Thoracic aorta (tissue), 2 donors: ENCODE measurements at regions not wholly inside any gene's neighbourhood (a gene's known extent, or its start where the extent isn't known, plus 50 kb on each side); places are given as distances from the start of the nearest gene placed in this dataset.

Experiments used
- ATAC-seq: fragments of 150-250 bp; one replicate; pipeline ENCODE4 v1.8.0; 2017; ENCODE audit warnings: low read depth; ENCODE audit not compliant: insufficient number of reproducible peaks, low FRiP score
- DNase-seq: peaks from one replicate; pipeline ENCODE4 v3.0.0-alpha.2; 2020; ENCODE audit warnings: low spot score
- H3K27ac ChIP-seq, 2 donors: fragments of 200-600 bp; sonication (generic); 1 replicate in 1 of 2; 2 replicates in 1 of 2; pipeline ENCODE4 v1.5.1; 2016; ENCODE audit warnings: mild to moderate bottlenecking in 2 of 2, moderate library complexity in 2 of 2
- H3K27me3 ChIP-seq: fragments of 200-600 bp; sonication (generic); replicated peaks from 2 replicates; pipeline ENCODE4 v1.6.0; 2016; ENCODE audit warnings: mild to moderate bottlenecking; ENCODE audit not compliant: insufficient read depth
- H3K36me3 ChIP-seq: fragments of 200-600 bp; sonication (generic); one replicate; pipeline ENCODE4 v1.5.1; 2016
- H3K4me1 ChIP-seq, 2 donors: fragments of 200-600 bp; sonication (generic); 1 replicate in 1 of 2; 2 replicates in 1 of 2; pipeline versions ENCODE4 v1.5.1 to v1.6.0; 2016; ENCODE audit warnings: low read depth in 2 of 2, mild to moderate bottlenecking in 1 of 2; ENCODE audit not compliant: control insufficient read depth in 1 of 2
- H3K4me3 ChIP-seq: fragments of 200-600 bp; sonication (generic); 2 replicates; pipeline ENCODE4 v1.5.1; 2016; ENCODE audit warnings: mild to moderate bottlenecking
- H3K9me3 ChIP-seq: fragments of 200-600 bp; sonication (generic); 2 replicates; pipeline ENCODE4 v1.5.1; 2016
- TF ChIP-seq, protein P1 (sequence below): fragments of 200-600 bp; sonication (generic); IDR thresholded peaks from one replicate; pipeline ENCODE4 v1.5.1; 2019; ENCODE audit warnings: antibody characterized with exemption

DNA sequence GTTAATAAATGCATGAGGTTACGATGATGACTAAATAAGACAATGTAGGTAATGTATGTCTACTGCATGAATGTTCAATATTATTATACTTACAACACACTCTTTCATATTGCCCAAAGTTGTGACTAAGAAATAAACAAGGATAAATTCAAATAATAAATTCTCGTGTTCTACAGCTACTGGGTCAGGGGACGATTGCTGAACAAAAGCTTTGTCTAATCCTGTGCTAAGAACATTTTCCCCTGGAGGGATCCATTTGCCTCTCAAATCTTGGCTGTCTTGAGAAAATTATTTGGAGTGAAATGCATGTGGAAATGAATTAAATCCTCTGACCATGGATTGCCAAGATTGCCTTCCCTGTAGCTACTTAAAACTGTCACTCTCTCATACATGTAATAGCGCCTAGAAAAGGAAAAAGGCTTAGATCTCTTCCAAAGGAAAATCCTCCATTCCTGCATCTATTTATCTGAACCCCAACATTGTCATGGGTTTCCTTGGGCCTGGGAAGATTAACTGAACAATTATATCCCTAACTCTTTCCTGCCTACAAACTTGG, 893.8 kb upstream of the ACO1 start:
- Histone ChIP-seq H3K27me3 (no peaks in the 10 kb centered on the region), H3K9me3 (no peaks in the 10 kb centered on the region), H3K4me1 (no peaks in the 10 kb centered on the region), H3K36me3 (no peaks in the 10 kb centered on the region), H3K4me3 (no peak overlapping the region), H3K27ac (no peak overlapping the region)
- no peak for ATAC-seq
- no peak for DNase-seq
- TF ChIP-seq, protein P1, sequence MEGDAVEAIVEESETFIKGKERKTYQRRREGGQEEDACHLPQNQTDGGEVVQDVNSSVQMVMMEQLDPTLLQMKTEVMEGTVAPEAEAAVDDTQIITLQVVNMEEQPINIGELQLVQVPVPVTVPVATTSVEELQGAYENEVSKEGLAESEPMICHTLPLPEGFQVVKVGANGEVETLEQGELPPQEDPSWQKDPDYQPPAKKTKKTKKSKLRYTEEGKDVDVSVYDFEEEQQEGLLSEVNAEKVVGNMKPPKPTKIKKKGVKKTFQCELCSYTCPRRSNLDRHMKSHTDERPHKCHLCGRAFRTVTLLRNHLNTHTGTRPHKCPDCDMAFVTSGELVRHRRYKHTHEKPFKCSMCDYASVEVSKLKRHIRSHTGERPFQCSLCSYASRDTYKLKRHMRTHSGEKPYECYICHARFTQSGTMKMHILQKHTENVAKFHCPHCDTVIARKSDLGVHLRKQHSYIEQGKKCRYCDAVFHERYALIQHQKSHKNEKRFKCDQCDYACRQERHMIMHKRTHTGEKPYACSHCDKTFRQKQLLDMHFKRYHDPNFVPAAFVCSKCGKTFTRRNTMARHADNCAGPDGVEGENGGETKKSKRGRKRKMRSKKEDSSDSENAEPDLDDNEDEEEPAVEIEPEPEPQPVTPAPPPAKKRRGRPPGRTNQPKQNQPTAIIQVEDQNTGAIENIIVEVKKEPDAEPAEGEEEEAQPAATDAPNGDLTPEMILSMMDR: no peak

DNA sequence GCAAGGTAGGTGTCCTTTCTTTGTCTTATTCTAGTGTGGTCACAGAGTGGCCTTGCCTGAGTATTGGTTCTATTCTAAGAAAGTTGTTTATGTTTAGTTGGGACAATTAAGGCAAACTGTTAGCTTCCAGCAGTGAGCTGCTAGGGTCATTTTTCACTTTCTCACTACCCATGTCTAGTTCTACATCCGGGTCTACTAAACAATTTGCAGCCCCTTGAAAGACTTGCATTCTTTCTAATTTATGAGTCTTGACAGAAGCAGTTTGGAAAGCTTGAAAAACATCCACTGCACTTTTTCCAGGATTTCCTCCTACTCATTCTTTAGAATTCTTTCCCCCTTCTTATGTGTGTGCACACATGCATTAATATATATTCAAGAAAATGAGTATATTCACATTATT, 892.2 kb upstream of the ACO1 start:
- H3K4me1 ChIP-seq: no peaks in the 10 kb centered on the region
- H3K36me3 ChIP-seq: no peaks in the 10 kb centered on the region
- no peak for DNase-seq
- TF ChIP-seq, protein P1: no peak
- H3K27me3 ChIP-seq: no peaks in the 10 kb centered on the region
- no peak overlapping the region for H3K4me3 ChIP-seq
- H3K27ac ChIP-seq: no peak overlapping the region
- no peaks in the 10 kb centered on the region for H3K9me3 ChIP-seq
- ATAC-seq: no peak

DNA sequence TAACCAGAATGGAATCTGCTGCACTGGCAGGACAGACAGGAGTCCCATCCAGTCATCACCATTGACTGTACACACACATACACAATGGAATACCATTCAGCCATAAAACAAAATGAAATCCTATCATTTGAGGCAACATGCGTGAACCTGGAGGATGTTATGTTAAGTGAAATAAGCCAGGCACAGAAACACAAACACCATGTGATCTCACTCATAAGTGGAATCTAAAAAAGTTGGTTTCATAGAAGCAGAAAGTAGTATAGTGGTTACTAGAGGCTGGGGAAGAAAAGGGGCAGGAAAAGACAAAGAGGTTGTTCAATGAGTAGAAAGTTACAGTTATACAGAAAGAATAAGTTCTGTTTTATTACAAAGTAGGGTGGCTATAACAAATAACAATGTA, 884.0 kb upstream of the ACO1 start:
- Histone ChIP-seq H3K27me3 (no peaks in the 10 kb centered on the region), H3K9me3 (no peaks in the 10 kb centered on the region), H3K4me1 (no peaks in the 10 kb centered on the region), H3K4me3 (no peak overlapping the region), H3K36me3 (no peaks in the 10 kb centered on the region), H3K27ac (no peak overlapping the region)
- TF ChIP-seq, protein P1: no peak
- DNase-seq: no peak
- ATAC-seq: no peak

DNA sequence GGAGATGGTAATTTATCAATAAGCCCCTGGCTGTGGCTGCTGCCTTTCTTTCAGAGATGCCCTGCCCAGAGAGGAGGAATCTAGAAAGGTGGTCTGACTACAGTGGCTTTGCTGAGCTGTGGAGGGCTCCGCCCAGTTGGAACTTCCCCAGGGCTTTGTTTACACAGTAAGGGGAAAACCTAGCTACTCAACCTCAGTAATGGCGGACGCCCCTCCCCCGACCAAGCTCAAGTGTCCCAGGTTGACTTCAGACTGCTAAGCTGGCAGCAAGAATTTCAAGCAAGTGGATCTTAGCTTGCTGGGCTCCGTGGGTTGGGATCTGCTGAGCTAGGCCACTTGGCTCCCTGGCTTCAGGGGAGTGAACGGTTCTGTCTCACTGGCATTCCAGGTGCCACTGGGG, 865.4 kb upstream of the ACO1 start:
- H3K27me3 ChIP-seq: no peaks in the 10 kb centered on the region
- DNase-seq (no peak), ATAC-seq (no peak)
- H3K4me1 ChIP-seq: no peaks in the 10 kb centered on the region
- H3K36me3 ChIP-seq: no peaks in the 10 kb centered on the region
- no peak overlapping the region for H3K27ac ChIP-seq
- no peaks in the 10 kb centered on the region for H3K9me3 ChIP-seq
- no peak overlapping the region for H3K4me3 ChIP-seq
- TF ChIP-seq, protein P1: no peak

DNA sequence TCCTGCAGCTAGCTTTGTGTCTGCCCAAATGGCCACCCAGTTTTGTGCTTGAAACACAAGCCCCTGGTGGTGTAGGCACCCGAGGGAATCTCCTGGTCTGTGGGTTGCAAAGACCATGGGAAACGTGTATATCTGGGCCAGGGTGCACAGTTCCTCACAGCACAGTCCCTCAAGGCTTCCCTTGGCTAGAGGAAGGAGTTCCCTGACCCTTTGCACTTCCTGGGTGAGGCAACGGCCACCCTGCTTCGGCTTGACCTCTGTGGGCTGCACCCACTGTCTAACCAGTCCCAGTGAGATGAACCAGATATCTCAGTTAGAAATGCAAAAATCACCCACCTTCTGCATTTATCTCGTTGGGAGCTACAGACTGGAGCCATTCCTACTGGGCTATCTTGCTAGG, 865.0 kb upstream of the ACO1 start:
- no peaks in the 10 kb centered on the region for H3K27me3 ChIP-seq

More for the DNA sequence above, 865.0 kb upstream of the ACO1 start:
- Histone ChIP-seq H3K27ac (no peak overlapping the region), H3K36me3 (no peaks in the 10 kb centered on the region), H3K4me3 (no peak overlapping the region), H3K9me3 (no peaks in the 10 kb centered on the region), H3K4me1 (no peaks in the 10 kb centered on the region)
- TF ChIP-seq, protein P1: no peak
- ATAC-seq (no peak), DNase-seq (no peak)
